ENCODE measurements at regions not wholly inside any gene's neighbourhood (a gene's known extent, or its start where the extent isn't known, plus 50 kb on each side); places are given as distances from the start of the nearest gene placed in this dataset.
A peak's percentile ranks its signal among the peaks of the same experiment; 100 is the strongest.
"Not testable (repeated sequence)": the region's sequence is repeated elsewhere in the genome, so short reads cannot be mapped to it uniquely, and the experiment has no call there.

GRCh38 chrX:83416273-83416672, 91.8 kb upstream of the POU3F4 start:
- Mint-ChIP-seq H3K36me3 (ENCODE audit: low read depth) (peaks cover 2% of the 10 kb centered on the region), H3K4me1 (no peaks in the 10 kb centered on the region), H3K9me3 (peaks cover 8% of the 10 kb centered on the region), H3K27ac (ENCODE audit: unreplicated experiment) (no peak overlapping the region), H3K27me3 (ENCODE audit: low read depth) (no peaks in the 10 kb centered on the region), H3K4me3 (no peak overlapping the region)
- peak; percentile 54 for TF ChIP-seq CTCF (conservative IDR thresholded peaks at IDR 0.05)
- no peak for DNase-seq (ENCODE audit: low read depth, low spot score)

GRCh38 chrX:83419030-83419792, 88.9 kb upstream of the POU3F4 start:
- no peak overlapping the region for H3K27ac Mint-ChIP-seq (ENCODE audit: unreplicated experiment)
- no peaks in the 10 kb centered on the region for H3K27me3 Mint-ChIP-seq (ENCODE audit: low read depth)
- H3K4me1 Mint-ChIP-seq, result no peaks in the 10 kb centered on the region
- no peak for TF ChIP-seq CTCF (conservative IDR thresholded peaks at IDR 0.05)
- H3K9me3 Mint-ChIP-seq, result peaks cover 14% of the 10 kb centered on the region
- H3K4me3 Mint-ChIP-seq, result no peak overlapping the region
- H3K36me3 Mint-ChIP-seq (ENCODE audit: low read depth), result peaks cover 10% of the 10 kb centered on the region
- no peak for DNase-seq (ENCODE audit: low read depth, low spot score)

- no peaks in the 10 kb centered on the region for H3K4me1 Mint-ChIP-seq
- no peak for TF ChIP-seq CTCF (conservative IDR thresholded peaks at IDR 0.05)
- H3K4me3 Mint-ChIP-seq, result no peak overlapping the region
- no peaks in the 10 kb centered on the region for H3K27me3 Mint-ChIP-seq (ENCODE audit: low read depth)
- H3K27ac Mint-ChIP-seq (ENCODE audit: unreplicated experiment), result no peak overlapping the region
- H3K9me3 Mint-ChIP-seq, result peaks cover 12% of the 10 kb centered on the region
- H3K36me3 Mint-ChIP-seq (ENCODE audit: low read depth), result peaks cover 10% of the 10 kb centered on the region
- DNase-seq (ENCODE audit: low read depth, low spot score), result no peak
Measured at GRCh38 chrX:83422836-83423235, 85.3 kb upstream of the POU3F4 start.

GRCh38 chrX:83442552-83442951, 65.5 kb upstream of the POU3F4 start:
- H3K27me3 Mint-ChIP-seq (ENCODE audit: low read depth); H3K36me3 Mint-ChIP-seq (ENCODE audit: low read depth); H3K4me3 Mint-ChIP-seq: not testable (repeated sequence)

GRCh38 chrX:83446355-83446754, 61.7 kb upstream of the POU3F4 start:
- no peaks in the 10 kb centered on the region for H3K36me3 Mint-ChIP-seq (ENCODE audit: low read depth)
- H3K4me3 Mint-ChIP-seq, result no peak overlapping the region
- peaks cover 14% of the 10 kb centered on the region for H3K9me3 Mint-ChIP-seq
- DNase-seq (ENCODE audit: low read depth, low spot score), result no peak
- H3K4me1 Mint-ChIP-seq, result no peaks in the 10 kb centered on the region
- no peak for TF ChIP-seq CTCF (conservative IDR thresholded peaks at IDR 0.05)
- H3K27me3 Mint-ChIP-seq (ENCODE audit: low read depth), result no peaks in the 10 kb centered on the region
- no peak overlapping the region for H3K27ac Mint-ChIP-seq (ENCODE audit: unreplicated experiment)

More at GRCh38 chrX:83442552-83442951, 65.5 kb upstream of the POU3F4 start:
- H3K9me3 Mint-ChIP-seq, result peaks cover 12% of the 10 kb centered on the region
- H3K4me1 Mint-ChIP-seq; DNase-seq (ENCODE audit: low read depth, low spot score); H3K27ac Mint-ChIP-seq (ENCODE audit: unreplicated experiment): not testable (repeated sequence)
